ENCODE measurements at regions not wholly inside any gene's neighbourhood (a gene's known extent, or its start where the extent isn't known, plus 50 kb on each side); places are given as distances from the start of the nearest gene placed in this dataset.

- TF ChIP-seq CTCF (IDR thresholded peaks at IDR 0.05) (peak; percentile 69), EZH2 (IDR thresholded peaks at IDR 0.05) (no peak), EZH2phosphoT487 (IDR thresholded peaks at IDR 0.05) (no peak)
Measured at GRCh38 chr13:72643311-72643989, 84.0 kb downstream of the MZT1 start.
